ENCODE measurements at regions not wholly inside any gene's neighbourhood (a gene's known extent, or its start where the extent isn't known, plus 50 kb on each side); places are given as distances from the start of the nearest gene placed in this dataset.

DNA sequence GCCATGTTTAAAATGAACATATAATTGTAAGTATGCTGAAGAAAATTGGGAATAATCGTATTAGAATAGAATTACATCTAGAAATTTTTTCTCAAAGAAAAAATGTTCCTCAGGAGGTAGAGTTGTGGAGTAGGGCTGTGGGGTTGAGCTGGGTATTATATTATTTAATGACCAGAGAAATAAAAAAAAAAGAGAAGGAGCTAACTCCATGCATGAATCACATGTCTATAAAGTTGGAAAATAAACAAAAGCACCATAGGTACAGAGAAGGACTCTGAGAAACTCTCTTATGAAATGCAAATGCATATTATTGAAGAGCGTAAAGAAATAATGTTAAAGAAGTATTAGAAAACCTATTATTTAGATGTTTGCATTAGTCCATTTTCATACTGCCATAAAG, 405.5 kb downstream of the EFNB2 start:
- no peak for DNase-seq (ENCODE audit: low spot score)

DNA sequence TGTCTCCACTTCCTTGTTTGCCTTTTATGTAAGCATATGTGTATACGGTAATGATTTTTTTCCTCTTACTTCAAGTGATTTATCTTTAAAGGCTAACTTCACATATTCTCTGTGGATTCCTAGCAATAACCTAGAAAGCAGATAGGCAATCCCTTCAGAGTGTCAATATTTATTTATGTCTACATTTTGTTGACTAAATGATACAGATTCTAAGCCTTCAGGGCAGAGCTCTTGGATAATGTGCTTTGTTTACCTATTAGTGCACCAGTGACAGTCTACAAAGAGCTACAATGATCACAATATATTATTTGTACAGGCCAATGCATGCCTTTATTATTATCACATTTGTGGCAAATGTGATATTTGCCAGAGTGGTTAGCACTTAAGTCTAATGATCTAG, 406.2 kb downstream of the EFNB2 start:
- DNase-seq (ENCODE audit: low spot score) = no peak

DNA sequence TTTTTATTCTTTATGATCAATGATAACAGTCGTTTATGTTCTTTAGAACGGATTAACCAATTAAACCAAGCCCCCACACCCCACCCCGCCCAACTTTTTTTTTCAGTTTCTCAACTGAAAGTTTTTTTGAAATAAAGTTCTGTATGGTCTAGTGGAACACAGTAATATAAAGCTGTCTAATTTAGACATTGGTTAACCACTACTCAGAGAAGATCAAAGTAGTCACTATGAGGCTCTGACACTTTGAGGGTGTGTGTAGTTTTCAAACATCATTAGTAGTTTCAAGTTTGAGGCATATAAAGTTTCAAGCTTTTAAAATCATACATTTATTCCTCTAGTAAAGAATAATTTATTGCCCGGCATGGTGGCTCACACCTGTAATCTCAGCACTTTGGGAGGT, 413.2 kb downstream of the EFNB2 start:
- no peak for DNase-seq (ENCODE audit: low spot score)

DNA sequence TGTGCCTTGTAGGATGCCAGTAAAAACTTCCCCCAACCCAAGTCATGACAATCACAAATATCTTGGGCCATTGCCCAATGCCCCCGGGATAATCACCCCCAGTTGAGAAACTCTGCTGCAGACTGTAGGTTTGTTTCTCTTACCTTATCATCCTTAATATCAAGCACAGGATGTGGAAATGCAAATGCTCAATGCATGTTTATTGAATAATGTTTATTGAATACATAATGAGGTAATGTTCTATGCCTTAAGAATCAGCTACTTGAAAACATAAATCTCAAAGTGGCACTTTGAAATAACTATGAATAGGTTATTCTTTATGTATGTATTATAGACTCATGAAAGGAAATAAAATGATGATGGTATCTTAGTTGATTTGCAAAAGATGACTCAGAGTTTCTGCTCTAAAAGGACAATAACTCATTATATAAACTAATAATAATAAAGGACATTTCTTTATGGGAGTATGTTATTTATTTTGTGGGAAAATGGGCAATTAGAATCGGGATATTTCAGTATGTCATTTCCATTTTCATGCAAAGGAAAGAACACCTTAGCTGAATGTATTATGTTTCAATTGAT, 414.2 kb downstream of the EFNB2 start:
- no peak for DNase-seq (ENCODE audit: low spot score)

DNA sequence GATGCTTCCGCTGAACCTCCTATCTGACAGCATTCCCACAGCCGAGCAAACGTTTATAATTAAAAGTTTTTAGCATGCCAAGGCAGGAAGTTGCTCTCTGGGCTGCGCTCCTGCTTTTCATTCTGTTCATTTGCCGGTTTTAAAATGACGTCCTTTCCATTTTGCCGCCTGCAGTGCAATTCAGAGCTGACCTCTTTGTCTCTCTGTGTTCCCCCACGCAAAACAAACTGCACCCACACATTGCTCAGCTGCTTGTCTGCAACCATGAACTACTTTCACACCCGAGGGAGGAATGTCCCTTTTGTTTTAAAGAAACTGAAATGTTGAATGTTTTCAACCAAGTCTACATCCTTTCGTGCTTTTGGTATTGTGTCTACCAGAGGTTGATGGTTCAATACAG, 416.5 kb downstream of the EFNB2 start:
- no peak for DNase-seq (ENCODE audit: low spot score)

DNA sequence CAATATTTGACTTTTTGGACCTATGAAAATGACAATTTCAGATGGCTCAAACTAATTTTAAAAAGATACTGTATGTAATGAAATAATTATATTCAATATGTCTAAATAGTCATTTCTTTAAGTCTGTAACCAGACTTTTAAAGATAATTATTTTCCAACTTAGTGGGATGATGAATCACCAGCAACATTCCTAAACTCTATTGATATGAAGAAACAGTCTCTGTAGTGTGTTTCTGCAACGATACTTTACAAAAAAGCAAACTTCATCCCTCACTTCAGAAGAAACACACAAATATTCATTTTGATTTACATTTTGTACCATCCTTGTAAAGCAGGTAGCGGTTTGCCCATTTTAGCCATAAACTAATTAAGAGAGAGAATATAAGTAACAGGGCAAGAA, 417.4 kb downstream of the EFNB2 start:
- no peak for DNase-seq (ENCODE audit: low spot score)

DNA sequence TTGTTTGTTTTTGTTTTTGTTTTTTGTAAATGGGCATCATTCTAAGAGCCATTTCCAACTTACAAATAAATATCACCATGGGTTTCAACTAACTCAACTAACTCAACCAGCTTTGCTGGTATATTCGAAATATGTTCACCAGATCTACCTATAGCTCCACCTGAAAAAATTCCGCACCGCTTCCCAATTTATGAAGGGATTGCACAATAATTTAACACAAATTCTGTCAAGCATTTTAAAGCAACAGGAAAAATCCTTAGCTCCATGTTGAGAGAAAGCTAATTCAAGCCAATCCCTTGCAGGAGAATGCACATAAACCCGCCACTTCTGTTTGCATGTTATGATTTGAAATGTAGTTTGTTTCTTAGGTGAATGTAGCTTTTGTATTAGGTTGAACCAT, 417.8 kb downstream of the EFNB2 start:
- DNase-seq (ENCODE audit: low spot score) = no peak

DNA sequence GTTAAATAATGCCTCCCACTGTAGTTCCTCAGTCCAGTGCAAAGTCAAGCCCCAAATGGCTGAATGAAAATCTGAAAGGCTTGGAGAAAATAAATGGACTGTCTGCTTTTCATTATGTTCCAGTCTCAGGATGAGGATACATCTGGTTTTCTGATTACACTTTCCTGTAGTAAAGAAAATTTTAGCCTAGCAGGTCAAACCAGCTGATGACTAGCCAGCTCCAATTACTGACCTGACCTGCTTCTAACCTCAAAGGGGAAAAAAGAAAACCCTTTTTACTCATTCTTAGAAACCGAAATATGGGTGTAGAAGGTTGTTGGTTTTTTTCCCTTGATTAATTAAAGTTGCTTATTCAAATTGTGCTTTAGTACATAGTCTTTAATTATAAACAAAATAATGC, 418.4 kb downstream of the EFNB2 start:
- no peak for DNase-seq (ENCODE audit: low spot score)

DNA sequence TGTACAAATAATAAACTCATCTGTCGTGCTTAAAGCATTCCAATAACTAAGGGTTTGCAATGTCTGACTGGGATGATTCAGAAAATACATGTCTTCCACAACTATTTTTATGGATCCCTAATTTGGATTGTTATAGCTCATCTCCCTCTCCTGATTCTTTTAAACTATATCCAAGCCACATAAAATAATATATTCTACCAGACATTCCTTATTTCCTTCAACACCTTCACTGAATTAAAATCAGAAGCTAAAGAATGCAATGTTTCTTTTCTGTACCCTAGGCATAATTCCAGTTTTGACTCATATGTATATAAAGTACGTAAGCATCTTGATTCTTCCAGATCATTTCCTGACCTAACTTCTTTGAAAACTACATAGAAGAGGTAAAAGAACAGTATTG, 420.4 kb downstream of the EFNB2 start:
- DNase-seq (ENCODE audit: low spot score) = no peak

DNA sequence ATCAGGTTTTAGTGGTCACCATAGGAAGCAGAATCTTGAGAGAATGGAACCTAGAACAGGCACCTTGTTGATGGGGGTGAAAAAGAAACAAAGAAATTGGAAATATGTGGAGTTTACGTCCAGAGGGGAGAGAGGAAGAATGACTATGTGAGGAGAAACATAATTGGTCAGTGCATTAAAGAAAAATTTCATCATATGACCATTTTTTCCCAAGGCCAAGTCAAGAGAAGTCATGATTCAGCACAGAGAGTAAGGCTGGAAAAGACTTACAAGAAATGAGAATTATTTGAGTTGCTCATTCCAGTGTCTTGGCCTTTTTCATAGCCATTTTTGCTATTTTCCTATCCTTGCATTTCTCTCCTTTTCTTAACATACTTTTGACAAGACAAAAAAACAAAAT, 421.7 kb downstream of the EFNB2 start:
- DNase-seq (ENCODE audit: low spot score) = no peak

DNA sequence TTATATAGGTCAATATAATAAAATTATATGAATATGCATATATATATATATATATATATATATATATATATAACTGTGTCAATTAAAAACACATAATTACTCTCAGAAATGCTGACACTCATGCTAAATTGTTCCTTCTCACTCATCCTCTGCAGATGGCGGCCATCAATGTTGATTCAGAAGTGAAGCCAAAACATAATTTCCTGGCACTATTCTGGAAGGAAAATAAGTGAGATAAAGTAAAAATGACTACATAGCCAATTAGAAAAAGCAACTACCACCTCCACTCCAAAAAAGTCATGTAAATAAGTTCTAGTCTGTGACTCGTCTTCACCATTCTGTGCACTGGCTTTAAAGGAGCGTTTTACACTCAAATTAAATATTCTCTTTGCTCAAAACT, 423.3 kb downstream of the EFNB2 start:
- DNase-seq (ENCODE audit: low spot score) = no peak

DNA sequence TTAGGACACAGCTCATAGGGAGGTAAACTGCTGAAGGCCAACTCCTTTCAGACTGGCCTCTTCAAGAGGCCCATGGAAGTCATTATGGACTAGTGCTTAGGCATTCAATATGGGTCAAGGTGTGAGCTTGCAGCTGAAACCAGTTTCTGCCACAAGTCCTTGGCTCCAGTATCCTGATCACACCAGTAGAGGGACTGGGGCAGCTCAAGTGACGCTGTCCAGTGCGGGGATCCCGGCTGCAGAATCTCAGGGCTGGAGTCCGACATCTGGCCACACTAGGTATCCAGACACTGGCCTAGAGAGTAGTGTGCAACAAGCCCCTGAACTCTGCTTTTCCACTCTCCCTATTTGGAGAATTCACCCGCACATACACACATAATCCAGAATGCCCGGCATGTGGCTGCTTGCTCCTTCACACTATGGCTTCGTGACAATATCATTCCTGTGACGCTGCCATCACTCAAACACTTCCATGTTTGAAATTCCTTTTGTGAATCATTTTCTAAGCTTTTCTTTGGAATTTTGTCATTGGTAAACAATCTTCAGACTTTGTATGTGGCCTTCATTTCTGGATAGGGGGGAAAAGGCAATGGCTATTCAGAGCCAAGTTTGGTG, 425.1 kb downstream of the EFNB2 start:
- DNase-seq (ENCODE audit: low spot score) = no peak

DNA sequence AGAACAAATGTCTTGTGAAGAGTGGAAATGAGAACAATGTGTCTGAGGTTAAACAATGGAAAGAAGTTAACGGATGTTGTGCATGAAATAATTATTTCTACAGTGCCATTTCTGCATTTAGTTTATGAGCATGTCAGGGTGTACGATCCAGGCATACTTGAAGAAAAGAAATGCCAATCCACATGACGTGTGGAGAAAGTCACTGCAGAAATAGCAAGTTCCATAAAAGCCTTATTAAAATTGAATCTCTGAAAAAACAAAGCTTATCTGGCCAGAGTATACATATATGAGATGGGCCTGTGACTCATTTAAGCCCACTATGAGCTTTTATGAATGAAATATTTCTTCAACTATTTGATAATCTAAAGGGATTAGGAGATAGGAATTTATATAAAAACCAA, 426.1 kb downstream of the EFNB2 start:
- no peak for DNase-seq (ENCODE audit: low spot score)

DNA sequence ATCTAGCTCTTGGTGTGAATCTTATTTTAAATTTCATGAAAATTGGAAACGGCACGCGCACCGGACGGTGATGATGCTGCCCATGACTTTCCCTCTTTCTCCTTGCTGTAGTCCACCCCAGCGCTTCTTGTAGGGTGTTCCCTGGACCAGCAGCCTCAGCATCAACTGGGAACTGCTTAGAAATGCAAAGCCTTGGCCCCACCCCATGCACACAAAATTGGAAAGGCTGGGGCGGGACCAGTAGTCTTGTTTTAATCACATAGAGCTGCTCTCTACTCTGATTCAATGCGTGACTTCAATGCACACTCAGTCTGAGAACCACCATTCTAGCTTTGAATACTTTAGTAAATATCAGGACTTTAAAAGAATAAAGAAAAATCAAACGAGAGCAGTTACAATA, 427.1 kb downstream of the EFNB2 start:
- DNase-seq (ENCODE audit: low spot score) = no peak

DNA sequence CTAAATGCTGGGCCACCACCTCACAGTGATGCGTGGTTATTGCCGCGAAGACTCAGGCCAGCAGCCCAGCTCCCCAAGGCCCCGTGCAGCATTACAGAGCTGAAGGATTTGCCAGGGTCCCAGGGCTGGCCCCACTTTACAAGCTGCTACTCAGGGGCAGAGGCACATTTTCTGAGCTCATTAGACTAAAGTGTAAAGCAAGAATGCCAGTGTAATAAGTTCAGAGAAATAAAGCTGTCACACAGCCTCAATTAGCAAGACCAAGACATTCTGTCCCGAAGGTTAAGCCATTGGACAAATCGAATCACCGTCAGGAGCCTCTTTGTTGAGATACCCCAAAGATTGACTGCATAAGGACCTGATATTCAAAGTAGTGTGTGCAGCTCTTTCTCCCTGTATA, 428.4 kb downstream of the EFNB2 start:
- no peak for DNase-seq (ENCODE audit: low spot score)

DNA sequence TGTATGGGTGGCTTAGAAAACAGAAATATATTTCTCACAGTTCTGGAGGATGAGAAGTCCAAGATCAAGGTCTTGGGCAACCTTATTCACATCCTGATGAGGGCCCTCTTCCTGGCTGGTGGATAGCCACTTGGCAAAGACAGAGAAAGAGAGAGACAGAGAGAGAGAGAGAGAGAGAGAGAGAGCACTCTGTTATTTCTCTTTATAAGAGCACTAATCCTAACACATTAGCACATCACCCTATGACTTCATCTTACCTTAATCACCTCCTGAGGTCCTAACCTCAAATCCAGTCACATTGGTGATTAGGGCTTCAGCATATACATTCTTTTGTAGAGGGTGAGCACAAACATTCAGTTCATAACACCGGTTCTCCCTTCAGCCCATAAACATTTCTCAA, 430.3 kb downstream of the EFNB2 start:
- no peak for DNase-seq (ENCODE audit: low spot score)

DNA sequence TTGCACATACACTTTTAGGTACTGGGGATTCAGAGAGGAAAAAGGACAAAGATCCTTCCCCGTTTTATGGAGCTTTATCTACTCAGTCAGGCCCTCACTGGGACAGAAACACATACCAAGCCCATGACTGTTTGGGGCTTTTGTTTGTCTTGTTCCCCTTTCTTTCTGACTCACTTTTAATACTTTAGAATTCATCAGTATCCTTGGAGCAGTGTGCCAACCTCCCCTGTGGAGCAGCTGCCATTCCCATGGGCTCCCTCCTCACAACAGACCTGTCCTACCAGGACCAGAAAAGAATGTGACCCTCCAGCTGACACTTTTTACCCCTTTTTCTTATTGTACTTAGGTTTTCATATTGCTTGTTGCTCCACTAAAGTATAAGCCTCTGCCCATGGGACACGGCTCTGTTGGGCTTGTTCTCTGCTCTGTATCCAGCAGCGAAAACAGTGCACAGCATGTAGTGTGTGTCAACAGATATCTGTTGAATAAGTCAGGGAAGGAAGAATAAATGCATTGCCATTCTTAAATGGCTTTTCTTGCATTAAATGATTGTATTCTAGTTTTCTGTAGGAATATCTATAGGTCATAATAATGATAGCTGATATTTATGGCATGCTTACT, 431.1 kb downstream of the EFNB2 start:
- no peak for DNase-seq (ENCODE audit: low spot score)

DNA sequence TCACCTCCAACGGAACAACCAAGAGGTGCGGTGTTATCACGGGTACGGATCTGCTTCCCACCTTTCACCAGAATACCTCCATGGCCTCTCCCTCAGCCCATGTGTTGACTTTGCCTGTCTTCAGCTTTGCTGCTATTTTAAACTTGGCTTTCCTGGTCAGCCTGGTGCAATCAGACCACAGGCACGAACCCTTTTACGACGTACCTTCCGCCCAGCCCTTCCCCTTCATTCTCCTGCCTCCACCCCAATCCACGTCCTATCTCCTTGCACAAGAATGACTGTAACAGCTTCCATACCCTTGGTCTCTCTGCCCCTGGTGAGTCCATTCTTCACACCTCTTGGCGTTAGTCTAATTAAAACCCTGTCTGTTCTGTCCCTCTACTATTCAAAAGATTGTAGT, 431.7 kb downstream of the EFNB2 start:
- DNase-seq (ENCODE audit: low spot score) = no peak

DNA sequence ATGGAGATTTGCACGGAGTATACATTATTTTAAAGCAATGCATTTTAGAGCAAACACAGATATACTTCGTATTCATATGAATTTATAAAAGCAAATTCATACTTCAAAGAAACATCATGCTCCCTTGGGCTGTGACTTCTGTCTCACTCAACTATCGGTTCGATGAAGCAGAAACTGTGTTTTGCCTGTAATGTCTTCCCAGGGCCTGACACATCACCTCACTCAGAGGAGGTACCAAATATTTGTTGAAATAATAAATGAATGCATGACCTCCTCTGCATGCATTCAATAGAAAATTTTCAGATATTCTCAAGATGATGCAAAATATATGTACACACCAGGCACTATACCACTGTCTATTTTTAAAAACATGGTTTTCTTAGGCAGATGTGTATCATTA, 432.7 kb downstream of the EFNB2 start:
- no peak for DNase-seq (ENCODE audit: low spot score)

DNA sequence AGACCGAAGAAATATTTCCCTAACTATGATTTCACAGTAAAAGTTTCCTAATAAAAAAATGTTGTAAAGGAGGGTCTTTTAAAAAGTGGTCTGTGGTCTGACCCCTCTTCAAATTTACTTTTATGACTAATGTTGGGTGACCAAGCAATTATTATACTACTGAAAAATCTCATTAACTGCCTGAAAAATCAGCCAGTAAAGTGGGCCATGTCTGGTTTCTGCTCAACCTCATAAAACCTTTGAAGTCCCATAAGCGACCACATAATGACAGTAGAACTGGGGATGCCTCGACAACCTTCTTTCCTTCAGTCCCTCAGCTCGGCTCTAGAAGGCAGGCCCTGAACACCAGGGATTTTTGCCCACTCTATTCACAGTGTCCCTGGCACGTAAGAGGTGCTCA, 434.3 kb downstream of the EFNB2 start:
- DNase-seq (ENCODE audit: low spot score) = no peak

DNA sequence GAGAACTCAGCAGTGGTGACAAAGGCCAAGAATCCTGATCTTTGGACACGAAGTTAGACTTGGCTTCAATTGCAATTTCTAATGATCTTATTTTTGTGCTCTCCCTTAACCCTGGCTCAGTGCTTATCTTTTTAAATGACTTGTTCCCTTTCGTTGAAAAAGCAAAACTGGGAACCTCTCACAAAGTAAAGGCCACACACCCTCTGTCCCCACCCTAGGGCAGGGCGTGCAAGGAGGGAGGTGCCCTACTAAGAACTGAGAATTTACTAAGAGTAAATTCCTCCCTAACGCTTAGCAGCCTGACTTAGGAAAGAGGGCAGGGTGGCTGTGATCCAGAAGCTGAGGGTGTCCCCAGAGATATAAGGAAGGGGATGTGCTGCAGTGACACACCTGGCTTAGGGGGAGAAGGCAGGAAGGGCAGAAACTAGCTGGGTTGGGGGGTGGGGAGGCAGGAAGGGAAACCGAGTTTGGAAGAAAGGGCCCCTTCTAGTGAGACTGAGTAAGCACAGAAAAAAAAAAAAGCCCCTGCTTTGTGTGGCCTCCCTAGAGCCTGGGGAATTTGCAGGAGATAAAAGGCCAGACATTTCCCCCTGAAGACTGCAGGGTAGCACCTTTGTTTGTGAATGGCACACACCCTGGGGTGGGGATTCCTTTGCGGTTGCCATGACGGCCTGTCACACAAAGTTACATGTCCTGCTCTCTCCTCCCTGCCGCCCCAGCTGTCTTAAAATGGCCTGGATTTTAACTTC, 435.1 kb downstream of the EFNB2 start:
- DNase-seq (ENCODE audit: low spot score) = no peak

DNA sequence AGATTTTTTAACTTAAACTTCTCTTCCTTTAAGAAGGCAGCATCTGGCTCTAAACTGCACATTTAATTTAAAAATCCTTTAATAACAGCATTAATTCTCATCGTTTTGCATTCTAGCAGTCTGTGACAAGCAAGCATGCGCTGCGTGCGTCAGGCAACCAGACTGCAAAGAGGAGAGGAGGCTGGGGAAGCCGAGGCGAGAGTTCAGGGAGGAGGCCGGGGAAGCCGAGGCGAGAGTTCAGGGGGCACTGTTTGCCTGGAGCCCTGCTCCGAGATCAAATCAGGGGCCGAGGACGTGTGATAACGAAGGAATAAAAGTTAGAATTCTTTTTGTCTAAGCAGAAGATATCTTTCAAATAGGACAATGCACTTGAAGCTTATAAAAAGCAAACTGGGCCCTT, 435.7 kb downstream of the EFNB2 start:
- DNase-seq (ENCODE audit: low spot score) = no peak

DNA sequence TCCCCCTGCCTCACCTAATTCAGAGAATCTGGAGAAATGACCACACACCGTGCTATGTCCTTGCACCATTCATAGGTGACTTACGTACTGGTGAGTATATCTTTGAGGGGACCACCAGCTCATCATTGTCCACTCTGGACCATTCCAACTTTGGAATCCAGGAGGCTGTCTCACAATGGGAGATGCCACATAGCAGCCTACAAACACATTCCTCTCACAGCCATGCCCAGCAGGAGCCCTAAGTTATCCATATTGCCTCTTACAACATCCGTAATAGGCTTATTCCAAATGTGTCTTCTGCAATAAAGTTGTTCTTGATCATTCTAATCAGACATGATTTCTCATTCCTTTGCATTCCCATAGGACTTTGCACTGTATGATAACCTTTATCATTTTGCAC, 436.7 kb downstream of the EFNB2 start:
- no peak for DNase-seq (ENCODE audit: low spot score)

Measured in hematopoietic multipotent progenitor cell treated with erythropoietin and hydrocortisone succinate and interleukin-3 and kit ligand, for 17 days (in vitro differentiated cells).